ENCODE measurements at regions not wholly inside any gene's neighbourhood (a gene's known extent, or its start where the extent isn't known, plus 50 kb on each side); places are given as distances from the start of the nearest gene placed in this dataset.

DNA sequence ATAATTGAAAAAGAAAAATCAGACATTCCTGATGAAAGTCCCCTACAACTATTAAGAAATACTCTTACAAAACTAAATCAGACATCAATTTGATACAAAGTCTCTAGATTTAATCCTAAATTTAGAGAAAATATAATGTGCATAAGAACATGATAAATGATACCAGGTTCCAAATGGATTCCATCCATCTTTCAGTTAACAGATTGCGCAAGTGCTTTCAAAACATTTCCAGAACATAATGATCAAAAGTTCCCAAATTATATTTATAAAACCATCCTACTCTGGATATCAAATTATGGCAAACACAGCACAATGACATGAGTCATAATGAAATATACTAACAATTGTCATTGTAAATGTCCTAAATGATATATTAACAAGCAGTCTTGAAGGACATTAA, 151.0 kb upstream of the GYPC start:
- no peak overlapping the region for H2AK9ac ChIP-seq (replicated peaks; ENCODE audit: low read depth, low read length, poor library complexity)
- ChIA-PET CTCF (interaction anchor here (1.7 kb wide), 1 partner anchor 13 kb away, joined by 5 read pairs; no protein-coding TSS in a partner anchor), POLR2A (ENCODE audit: unreplicated experiment) (no interaction called here)
- no peak overlapping the region for H3K27ac ChIP-seq (ENCODE audit: insufficient read depth, low read length)
- no peaks in the 10 kb centered on the region for H3K4me1 ChIP-seq (ENCODE audit: control insufficient read depth, insufficient read depth, low read length)
- no peaks in the 10 kb centered on the region for H4K20me1 ChIP-seq (ENCODE audit: insufficient read depth, low read length)
- intact Hi-C loops (cut with micrococcal nuclease): no loop called here
- no peaks in the 10 kb centered on the region for H3K9me3 ChIP-seq (ENCODE audit: control insufficient read depth, insufficient read depth, low read length)
- dilution Hi-C loops (cut with HindIII; ENCODE audit: low sequenced_read_pairs, unreplicated experiment): no loop called here
- no peak overlapping the region for H2AK5ac ChIP-seq (ENCODE audit: low read depth, low read length)
- no peak overlapping the region for H3K4me2 ChIP-seq (ENCODE audit: low read depth, low read length)
- no peak overlapping the region for H2BK5ac ChIP-seq (ENCODE audit: low read depth, low read length, poor library complexity, severe bottlenecking)
- H3K79me1 ChIP-seq (ENCODE audit: low read depth in 1 of 2, low read length in 2 of 2): no peaks in the 10 kb centered on the region
- H3K4me3 ChIP-seq (ENCODE audit: insufficient read depth, low read depth, low read length): no peak overlapping the region
- no TSS peak for BruUV-seq (replicated peaks)
- H4K91ac ChIP-seq (ENCODE audit: insufficient read depth, low read depth, low read length): no peak overlapping the region
- H3K56ac ChIP-seq (ENCODE audit: extremely low read depth, insufficient read depth, low read length): no peak overlapping the region
- H3K9me1 ChIP-seq (ENCODE audit: insufficient read depth, low read length): no peaks in the 10 kb centered on the region
- H2BK15ac ChIP-seq (ENCODE audit: low read depth, low read length): no peak overlapping the region
- H2BK120ac ChIP-seq (ENCODE audit: low read depth, low read length): no peak overlapping the region
- TF ChIP-seq RCOR1 (IDR thresholded peaks at IDR 0.05; ENCODE audit: insufficient replicate concordance, low read length): no peak
- peak; percentile 71 for TF ChIP-seq CEBPB (IDR thresholded peaks at IDR 0.05; ENCODE audit: low read depth, low read length)
- H3K14ac ChIP-seq (replicated peaks; ENCODE audit: low read depth, low read length): no peak overlapping the region
- no peak overlapping the region for H4K8ac ChIP-seq (ENCODE audit: low read depth in 2 of 2, low read length in 2 of 2)
- H3K23ac ChIP-seq (ENCODE audit: low read depth, low read length): no peak overlapping the region
- H3K27me3 ChIP-seq (ENCODE audit: control insufficient read depth, insufficient read depth, low read length): no peaks in the 10 kb centered on the region
- ATAC-seq (ENCODE audit: low read depth) (no peak), DNase-seq (no peak)
- H3K9ac ChIP-seq (ENCODE audit: low read depth, low read length): no peak overlapping the region
- WGBS, 2 experiments (ENCODE audit: extremely low coverage in 2 of 2, insufficient read length in 1 of 2): no CpG with 5 or more reads among the region's 1 CpG
- in situ Hi-C loops (cut with MboI; ENCODE audit: low sequenced_read_pairs): no loop called here
- H3K36me3 ChIP-seq (ENCODE audit: control insufficient read depth, insufficient read depth, low read length): no peaks in the 10 kb centered on the region
- H3K18ac ChIP-seq (ENCODE audit: low read depth, low read length): no peak overlapping the region
- no peak overlapping the region for H3K4ac ChIP-seq (ENCODE audit: low read depth, low read length)
- no peak overlapping the region for H2AFZ ChIP-seq (replicated peaks; ENCODE audit: low read length, poor library complexity)
- no peak overlapping the region for H4K5ac ChIP-seq (ENCODE audit: low read depth, low read length)
- no peak overlapping the region for H2BK20ac ChIP-seq (ENCODE audit: low read depth, low read length)

Measured in IMR-90 (cell line).